ENCODE measurements at regions not wholly inside any gene's neighbourhood (a gene's known extent, or its start where the extent isn't known, plus 50 kb on each side); places are given as distances from the start of the nearest gene placed in this dataset.

DNA sequence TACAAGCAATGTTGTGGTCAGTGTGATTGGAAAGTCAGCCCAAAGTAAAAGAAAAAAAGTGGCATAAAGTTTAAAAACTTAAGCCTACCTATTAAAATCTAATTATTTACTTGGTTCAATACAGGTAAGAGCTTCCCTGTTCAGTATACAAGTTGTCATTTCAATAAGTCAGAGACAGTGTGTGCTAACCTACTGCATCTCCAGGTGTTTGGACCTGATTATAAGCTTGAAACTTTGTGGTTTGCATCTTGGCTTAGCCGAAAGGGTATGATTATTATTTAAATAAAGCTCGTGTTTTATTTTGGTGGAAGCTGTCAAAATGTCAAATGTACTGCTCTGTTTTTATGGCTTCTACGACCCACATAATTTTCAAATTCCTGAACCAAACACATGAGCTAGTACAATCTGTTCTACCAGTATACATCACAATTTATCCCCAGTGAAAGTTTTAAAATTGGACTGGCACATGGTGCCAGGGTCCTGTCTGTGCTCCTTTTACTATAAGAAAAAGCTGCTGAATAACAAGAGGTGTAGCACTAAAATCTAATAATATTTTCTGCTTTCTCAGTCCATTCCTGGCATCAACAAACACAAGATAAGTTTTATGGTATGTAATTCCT is 103.9 kb upstream of the ANO3 start:
- no peak for DNase-seq (ENCODE audit: low spot score)

DNA sequence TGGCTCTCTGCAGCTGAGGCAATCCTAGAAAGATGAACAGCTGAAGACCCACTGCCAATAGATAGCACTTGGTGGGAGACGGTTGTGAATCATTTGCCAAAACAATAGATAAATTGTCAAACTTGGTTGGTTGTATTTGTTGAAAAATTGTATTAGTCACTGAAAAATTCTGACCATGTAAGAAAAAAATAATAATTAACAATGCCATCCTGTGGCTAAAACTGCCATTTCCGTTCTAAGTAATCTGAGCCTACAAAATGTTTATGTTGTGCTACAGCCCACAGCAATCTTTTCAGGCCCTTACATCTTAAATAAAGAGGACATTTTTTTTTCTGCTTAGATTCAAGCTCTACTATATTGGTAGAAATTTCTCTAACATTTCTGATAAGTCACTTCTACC is 103.2 kb upstream of the ANO3 start:
- DNase-seq (ENCODE audit: low spot score): no peak

GRCh38 chr11:26229257-26229656 is 102.7 kb upstream of the ANO3 start:
- no peak for DNase-seq (ENCODE audit: low spot score)

GRCh38 chr11:26229981-26230380 is 101.9 kb upstream of the ANO3 start:
- no peak for DNase-seq (ENCODE audit: low spot score)

DNA sequence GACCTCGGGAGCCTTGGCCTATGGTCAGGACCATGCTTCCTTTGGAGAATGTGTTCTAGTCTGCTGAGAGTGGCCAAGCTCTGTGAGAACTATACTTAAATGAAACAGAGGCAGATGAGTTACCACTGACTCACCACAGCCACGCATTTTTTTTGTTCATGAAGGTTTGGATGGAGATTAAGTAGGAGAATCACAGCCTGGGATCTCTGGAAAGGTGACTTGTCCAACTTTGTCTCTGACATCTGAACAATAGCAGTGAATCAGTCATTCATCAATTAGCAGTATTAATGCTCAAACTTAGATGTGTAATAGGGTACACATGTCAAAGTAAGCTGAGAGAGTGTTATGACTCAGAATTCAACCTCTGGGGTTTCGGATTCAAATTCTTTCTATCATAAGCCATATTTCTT is 100.7 kb upstream of the ANO3 start:
- no peak for DNase-seq (ENCODE audit: low spot score)

DNA sequence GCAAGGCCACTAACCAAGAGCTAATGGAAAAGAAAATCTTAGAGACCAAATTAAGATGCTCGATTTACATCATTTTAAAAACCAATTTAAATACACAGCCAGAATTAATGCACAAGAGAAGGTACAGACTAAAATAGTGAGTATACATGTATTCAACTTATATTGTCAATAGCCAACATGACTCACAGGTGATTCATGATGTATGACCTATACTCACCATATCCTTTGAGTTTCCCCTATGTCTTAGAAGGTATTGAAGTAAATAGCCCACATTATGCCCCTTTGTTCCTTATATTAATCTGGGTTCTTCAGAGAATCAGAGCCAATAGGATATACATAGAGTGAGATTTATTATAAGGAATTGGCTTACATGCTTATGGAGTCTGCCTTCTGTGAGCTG is 97.5 kb upstream of the ANO3 start:
- DNase-seq (ENCODE audit: low spot score): no peak

GRCh38 chr11:26243426-26243825 is 88.5 kb upstream of the ANO3 start:
- DNase-seq (ENCODE audit: low spot score): no peak

GRCh38 chr11:26244207-26244606 is 87.7 kb upstream of the ANO3 start:
- DNase-seq (ENCODE audit: low spot score): no peak

DNA sequence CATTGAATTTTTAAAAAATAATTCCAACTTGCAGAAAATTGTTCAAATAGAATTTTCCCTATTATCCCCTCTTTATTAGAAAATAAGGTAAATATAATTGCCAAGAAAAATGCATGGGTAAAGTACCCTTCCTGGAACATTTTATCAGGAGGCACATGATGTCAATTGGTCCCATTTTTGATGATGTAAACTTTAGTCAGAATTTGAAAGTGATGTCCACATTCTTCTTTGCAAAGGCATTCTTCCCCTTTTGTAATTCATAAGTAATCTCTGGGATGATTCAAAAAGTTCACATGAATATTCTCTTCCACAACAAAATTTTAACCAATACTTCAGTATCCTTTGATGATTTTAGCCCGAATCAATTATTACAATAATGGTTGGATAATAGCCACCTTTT is 86.9 kb upstream of the ANO3 start:
- DNase-seq (ENCODE audit: low spot score): no peak

DNA sequence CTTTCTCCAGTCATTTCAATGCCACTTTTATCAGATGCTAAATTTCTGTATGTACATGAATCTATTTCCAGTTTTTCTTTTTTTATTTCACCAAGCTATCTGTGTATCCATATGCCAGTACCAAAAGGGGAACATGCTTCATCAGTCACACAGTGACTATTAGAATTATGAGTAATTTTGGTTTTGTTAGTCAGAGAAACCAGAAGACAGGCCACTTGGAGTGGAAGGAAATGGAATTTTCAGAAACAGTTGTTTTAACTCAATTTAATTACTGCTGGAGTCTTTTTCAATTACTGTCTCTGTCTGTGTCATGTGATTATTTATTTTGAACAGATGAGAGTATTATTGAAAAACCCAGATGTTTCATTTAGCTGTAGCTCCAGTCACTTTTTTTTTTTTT is 84.6 kb upstream of the ANO3 start:
- DNase-seq (ENCODE audit: low spot score): no peak

DNA sequence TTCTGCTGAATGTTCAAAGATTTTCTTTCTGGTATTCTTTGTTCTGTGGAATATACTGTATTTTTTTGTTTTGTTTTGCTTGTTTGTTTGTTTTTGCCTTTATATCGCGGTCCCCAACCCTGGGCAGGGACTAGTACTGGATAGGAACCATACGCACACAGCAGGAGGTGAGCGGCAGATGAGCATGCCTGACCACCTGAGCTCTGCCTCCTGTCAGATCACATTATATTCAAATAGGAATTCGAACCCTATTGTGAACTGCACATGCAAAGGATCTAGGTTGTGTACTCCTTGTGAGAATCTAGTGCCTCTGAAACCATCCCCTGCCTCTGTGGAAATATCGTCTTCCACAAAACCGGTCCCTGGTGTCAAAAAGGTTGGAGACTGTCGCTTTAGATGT is 83.3 kb upstream of the ANO3 start:
- DNase-seq (ENCODE audit: low spot score): no peak

DNA sequence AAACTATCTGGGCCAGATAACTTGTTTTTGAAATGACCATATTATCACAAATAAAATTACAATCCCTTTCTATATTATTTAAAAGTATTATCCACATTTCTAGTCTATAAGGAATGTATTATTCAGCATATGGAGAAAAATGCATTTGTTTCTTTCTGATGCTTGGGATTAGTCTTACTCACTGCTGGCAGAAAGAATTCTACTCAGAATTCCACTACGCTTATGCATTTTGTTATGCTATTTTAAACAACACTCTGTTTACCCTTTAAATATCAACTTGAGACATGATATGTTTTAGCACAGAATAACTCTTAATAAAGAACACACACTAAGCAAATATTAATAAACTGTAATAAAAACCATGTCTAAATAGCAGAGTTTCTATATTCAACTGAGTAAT is 77.6 kb upstream of the ANO3 start:
- no peak for DNase-seq (ENCODE audit: low spot score)

GRCh38 chr11:26263769-26264168 is 68.2 kb upstream of the ANO3 start:
- no peak for DNase-seq (ENCODE audit: low spot score)

- no peak for DNase-seq (ENCODE audit: low spot score)
These were observed 67.7 kb upstream of the ANO3 start for GRCh38 chr11:26264266-26264665.

- DNase-seq (ENCODE audit: low spot score): no peak
These were observed 62.8 kb upstream of the ANO3 start for GRCh38 chr11:26268980-26269660.

GRCh38 chr11:26271666-26272065 is 60.3 kb upstream of the ANO3 start:
- no peak for DNase-seq (ENCODE audit: low spot score)

DNA sequence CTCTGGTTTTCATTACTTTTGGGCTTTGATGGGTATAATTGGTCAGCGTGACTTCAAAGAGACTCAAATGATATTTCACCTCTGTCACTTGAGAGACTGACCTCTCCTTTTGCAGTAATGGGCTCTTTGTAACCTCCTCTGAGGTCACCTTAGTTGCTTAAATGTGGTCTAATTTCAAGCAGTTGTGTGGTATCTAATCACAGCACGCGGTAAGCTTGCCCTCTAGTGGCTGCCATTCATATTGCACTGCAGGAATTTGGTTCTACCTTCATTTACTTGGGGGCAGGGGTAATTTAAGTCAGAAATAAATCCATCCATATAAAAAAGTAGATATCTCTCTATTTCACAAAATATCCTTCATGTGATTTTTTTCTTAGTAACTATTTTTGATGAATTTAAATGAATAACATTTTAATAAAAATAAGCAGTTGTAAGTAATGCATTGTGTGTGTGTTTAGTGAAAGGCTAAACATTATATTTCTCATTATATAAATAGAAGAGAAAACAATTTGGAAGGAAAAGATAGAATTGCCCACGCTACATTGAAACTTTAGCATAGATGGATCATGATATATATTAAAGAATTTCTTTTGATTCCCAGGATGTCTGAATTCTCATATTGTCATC is 55.0 kb upstream of the ANO3 start:
- DNase-seq (ENCODE audit: low spot score): no peak

DNA sequence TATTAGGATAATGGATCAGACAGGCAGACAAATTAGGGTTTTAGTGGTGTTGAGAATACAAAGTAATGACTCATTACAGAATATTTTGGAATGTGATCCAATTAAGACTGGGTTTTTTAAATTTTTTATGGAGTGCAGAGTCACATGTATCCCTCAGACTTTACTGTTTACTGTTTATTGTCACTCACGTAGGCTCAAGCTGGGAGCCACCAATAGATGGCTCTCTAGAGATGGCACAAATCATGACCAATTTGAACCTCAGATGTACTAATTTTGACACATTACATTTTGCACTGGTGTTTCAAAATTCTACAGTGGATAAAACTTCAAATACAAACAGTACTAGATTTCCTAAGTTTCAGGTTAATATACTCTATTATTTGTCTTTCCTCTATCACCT is 53.6 kb upstream of the ANO3 start:
- no peak for DNase-seq (ENCODE audit: low spot score)
